GM12873 (cell line): ENCODE measurements at regions not wholly inside any gene's neighbourhood (a gene's known extent, or its start where the extent isn't known, plus 50 kb on each side); places are given as distances from the start of the nearest gene placed in this dataset.

Experiments
- TF ChIP-seq, protein P1 (sequence below): IDR thresholded peaks from 2 replicates; pipeline ENCODE4 v1.5.1; 2012; ENCODE audit warnings: low read depth, mild to moderate bottlenecking, moderate library complexity, low read length, control low read depth; ENCODE audit not compliant: insufficient read depth; ENCODE audit errors: missing control alignments

DNA sequence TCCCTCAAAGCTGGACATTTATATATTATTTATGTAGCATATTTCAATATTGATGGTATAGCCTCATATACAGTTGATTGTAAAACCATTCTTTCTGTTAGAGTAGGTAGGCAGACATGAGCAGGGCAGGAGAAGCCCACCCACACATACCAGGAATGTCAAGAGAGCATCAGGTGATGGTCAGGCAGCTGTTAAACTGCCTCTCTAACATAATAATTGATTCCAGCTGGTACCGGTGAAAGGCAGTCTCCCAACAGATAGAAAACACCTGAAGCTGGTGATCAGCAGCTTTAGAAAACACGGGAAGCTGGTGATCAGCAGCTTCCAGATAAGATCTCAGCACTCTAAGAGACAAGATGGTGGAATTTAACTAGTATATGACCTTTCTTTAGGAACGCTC is 132.9 kb downstream of the SLITRK6 start:
- TF ChIP-seq, protein P1, sequence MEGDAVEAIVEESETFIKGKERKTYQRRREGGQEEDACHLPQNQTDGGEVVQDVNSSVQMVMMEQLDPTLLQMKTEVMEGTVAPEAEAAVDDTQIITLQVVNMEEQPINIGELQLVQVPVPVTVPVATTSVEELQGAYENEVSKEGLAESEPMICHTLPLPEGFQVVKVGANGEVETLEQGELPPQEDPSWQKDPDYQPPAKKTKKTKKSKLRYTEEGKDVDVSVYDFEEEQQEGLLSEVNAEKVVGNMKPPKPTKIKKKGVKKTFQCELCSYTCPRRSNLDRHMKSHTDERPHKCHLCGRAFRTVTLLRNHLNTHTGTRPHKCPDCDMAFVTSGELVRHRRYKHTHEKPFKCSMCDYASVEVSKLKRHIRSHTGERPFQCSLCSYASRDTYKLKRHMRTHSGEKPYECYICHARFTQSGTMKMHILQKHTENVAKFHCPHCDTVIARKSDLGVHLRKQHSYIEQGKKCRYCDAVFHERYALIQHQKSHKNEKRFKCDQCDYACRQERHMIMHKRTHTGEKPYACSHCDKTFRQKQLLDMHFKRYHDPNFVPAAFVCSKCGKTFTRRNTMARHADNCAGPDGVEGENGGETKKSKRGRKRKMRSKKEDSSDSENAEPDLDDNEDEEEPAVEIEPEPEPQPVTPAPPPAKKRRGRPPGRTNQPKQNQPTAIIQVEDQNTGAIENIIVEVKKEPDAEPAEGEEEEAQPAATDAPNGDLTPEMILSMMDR: no peak

- TF ChIP-seq, protein P1: no peak
These were observed 133.9 kb downstream of the SLITRK6 start for GRCh38 chr13:85665286-85665685.

GRCh38 chr13:85663856-85664255 is 135.4 kb downstream of the SLITRK6 start:
- TF ChIP-seq, protein P1: no peak

GRCh38 chr13:85662186-85662585 is 137.0 kb downstream of the SLITRK6 start:
- TF ChIP-seq, protein P1: no peak

GRCh38 chr13:85661675-85662074 is 137.5 kb downstream of the SLITRK6 start:
- TF ChIP-seq, protein P1: no peak

DNA sequence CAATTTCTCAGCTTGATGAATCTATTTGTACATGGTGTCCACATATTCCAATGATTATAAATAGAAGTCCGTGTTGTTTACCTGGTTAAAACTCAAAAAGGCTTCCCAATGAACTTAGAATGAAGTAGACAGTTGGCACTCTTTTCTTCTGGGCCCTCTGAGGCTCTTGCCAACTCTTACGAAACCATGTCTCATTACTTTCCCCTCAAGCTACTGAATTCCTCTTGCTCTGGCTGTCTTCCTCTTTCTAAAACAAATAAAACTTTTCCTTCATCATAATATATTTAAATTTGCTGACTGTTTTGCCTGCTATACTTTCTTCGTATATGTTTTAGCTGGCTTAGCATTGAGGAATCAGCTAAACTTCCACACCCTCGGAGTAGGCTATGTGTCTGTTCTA is 139.7 kb downstream of the SLITRK6 start:
- TF ChIP-seq, protein P1: no peak

DNA sequence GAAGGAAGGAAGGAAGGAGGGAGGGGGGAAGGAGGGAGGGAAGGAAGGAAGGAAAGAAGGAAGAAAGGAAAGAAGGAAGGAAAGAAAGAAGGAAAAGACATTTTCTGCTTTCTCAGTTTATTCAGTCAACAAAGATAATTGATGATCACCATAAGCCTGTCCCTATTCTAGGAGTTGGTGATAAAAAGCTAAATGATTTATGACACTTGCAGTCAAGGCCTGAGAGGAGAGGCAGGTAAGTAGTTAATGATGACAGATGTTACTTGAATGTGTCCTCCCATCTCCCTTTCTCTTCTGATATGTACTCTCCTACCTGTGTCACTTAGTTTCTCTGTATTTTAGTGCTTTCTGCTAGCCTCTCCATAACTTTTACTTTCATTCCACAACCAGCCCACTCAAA is 141.3 kb downstream of the SLITRK6 start:
- TF ChIP-seq, protein P1: no peak
